Loucy (cell line): ENCODE measurements at regions not wholly inside any gene's neighbourhood (a gene's known extent, or its start where the extent isn't known, plus 50 kb on each side); places are given as distances from the start of the nearest gene placed in this dataset.

ENCODE experiments used
- H2AFZ ChIP-seq: fragments of 200-600 bp; sonication (generic); 2 replicates; pipeline ENCODE4 v1.6.0; 2016; ENCODE audit warnings: antibody characterized with exemption, mild to moderate bottlenecking, low read length, moderate library complexity
- H3F3A ChIP-seq: fragments of 200-600 bp; 2 replicates; pipeline ENCODE4 v1.6.0; 2016; ENCODE audit warnings: antibody characterized with exemption, low read depth, mild to moderate bottlenecking
- H3K27me3 ChIP-seq: fragments of 200-600 bp; sonication (generic); 2 replicates; pipeline ENCODE4 v1.6.1; 2014; ENCODE audit warnings: low read length, mild to moderate bottlenecking; ENCODE audit not compliant: insufficient read depth, poor library complexity, severe bottlenecking
- H3K36me3 ChIP-seq: fragments of 200-600 bp; sonication (generic); 2 replicates; pipeline ENCODE4 v1.6.1; 2016; ENCODE audit warnings: low read length; ENCODE audit not compliant: insufficient read depth
- H3K4me1 ChIP-seq: fragments of 200-600 bp; sonication (generic); 2 replicates; pipeline ENCODE4 v1.5.1; 2014; ENCODE audit warnings: low read length, mild to moderate bottlenecking; ENCODE audit not compliant: insufficient read depth, poor library complexity, severe bottlenecking
- H3K4me2 ChIP-seq: fragments of 200-600 bp; sonication (generic); 2 replicates; pipeline ENCODE4 v1.6.0; 2014; ENCODE audit warnings: antibody characterized with exemption, low read length, low read depth, mild to moderate bottlenecking; ENCODE audit not compliant: poor library complexity, severe bottlenecking
- H3K4me3 ChIP-seq: fragments of 200-600 bp; sonication (generic); 2 replicates; pipeline ENCODE4 v1.5.1; 2014; ENCODE audit warnings: low read length, mild to moderate bottlenecking, mixed read lengths; ENCODE audit not compliant: poor library complexity, severe bottlenecking
- H3K79me2 ChIP-seq: fragments of 200-600 bp; sonication (generic); 2 replicates; pipeline ENCODE4 v1.6.1; 2014; ENCODE audit warnings: low read length; ENCODE audit not compliant: insufficient read depth
- H3K9ac ChIP-seq: fragments of 200-600 bp; sonication (generic); 2 replicates; pipeline ENCODE4 v1.6.0; 2014; ENCODE audit warnings: mild to moderate bottlenecking, low read depth, low read length, moderate library complexity; ENCODE audit not compliant: poor library complexity, severe bottlenecking
- H3K9me2 ChIP-seq: fragments of 200-600 bp; sonication (generic); replicated peaks from 2 replicates; pipeline ENCODE4 v1.6.1; 2016; ENCODE audit warnings: low read depth, low read length, mixed read lengths
- H3K9me3 ChIP-seq: fragments of 200-600 bp; sonication (generic); 2 replicates; pipeline ENCODE4 v1.6.1; 2014; ENCODE audit warnings: mild to moderate bottlenecking, antibody characterized with exemption, low read length, low read depth; ENCODE audit not compliant: insufficient read depth
- H4K20me1 ChIP-seq: fragments of 200-600 bp; sonication (generic); 2 replicates; pipeline ENCODE4 v1.6.0; 2014; ENCODE audit warnings: antibody characterized with exemption, low read length, mild to moderate bottlenecking; ENCODE audit not compliant: insufficient read depth, poor library complexity, severe bottlenecking
- EZH2phosphoT487 ChIP-seq: fragments of 200-600 bp; IDR thresholded peaks from 2 replicates; pipeline ENCODE4 v1.6.1; 2018; ENCODE audit warnings: antibody characterized with exemption, mild to moderate bottlenecking, moderate library complexity, borderline replicate concordance
- TF ChIP-seq, protein P1 (sequence below): fragments of 200-600 bp; sonication (generic); conservative IDR thresholded peaks from 2 replicates; pipeline ENCODE4 v1.5.1; 2014; ENCODE audit warnings: mild to moderate bottlenecking, antibody characterized with exemption, low read length

DNA sequence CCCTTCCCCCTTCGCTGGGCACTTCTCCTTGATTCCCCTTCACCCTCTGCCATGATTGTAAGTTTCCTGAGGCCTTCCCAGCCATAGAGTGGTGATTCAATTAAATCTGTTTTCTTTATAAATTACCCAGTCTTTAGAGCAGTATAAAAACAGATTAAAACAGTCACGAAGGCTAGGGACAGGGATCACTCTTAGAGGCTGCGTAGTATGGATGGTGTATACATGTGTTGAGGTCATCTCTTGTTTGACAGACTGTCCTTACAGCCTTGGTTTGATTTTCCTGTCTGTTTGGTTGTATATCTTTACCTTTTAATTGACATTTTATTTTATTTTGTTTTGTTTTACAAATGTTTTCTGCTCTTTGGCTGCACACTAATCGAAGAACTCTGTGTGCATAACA lies 1155.7 kb upstream of the CDH18 start:
- Histone ChIP-seq H2AFZ (no peak overlapping the region), H3F3A (no peaks in the 10 kb centered on the region), H3K27me3 (no peaks in the 10 kb centered on the region), H3K9me3 (no peaks in the 10 kb centered on the region), H3K36me3 (no peaks in the 10 kb centered on the region), H3K9me2 (no peaks in the 10 kb centered on the region), H3K9ac (no peak overlapping the region), H3K4me3 (no peak overlapping the region), H4K20me1 (no peaks in the 10 kb centered on the region), H3K79me2 (no peaks in the 10 kb centered on the region), H3K4me1 (no peaks in the 10 kb centered on the region), H3K4me2 (no peak overlapping the region)
- no peak for TF ChIP-seq EZH2phosphoT487
- TF ChIP-seq, protein P1, sequence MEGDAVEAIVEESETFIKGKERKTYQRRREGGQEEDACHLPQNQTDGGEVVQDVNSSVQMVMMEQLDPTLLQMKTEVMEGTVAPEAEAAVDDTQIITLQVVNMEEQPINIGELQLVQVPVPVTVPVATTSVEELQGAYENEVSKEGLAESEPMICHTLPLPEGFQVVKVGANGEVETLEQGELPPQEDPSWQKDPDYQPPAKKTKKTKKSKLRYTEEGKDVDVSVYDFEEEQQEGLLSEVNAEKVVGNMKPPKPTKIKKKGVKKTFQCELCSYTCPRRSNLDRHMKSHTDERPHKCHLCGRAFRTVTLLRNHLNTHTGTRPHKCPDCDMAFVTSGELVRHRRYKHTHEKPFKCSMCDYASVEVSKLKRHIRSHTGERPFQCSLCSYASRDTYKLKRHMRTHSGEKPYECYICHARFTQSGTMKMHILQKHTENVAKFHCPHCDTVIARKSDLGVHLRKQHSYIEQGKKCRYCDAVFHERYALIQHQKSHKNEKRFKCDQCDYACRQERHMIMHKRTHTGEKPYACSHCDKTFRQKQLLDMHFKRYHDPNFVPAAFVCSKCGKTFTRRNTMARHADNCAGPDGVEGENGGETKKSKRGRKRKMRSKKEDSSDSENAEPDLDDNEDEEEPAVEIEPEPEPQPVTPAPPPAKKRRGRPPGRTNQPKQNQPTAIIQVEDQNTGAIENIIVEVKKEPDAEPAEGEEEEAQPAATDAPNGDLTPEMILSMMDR: no peak

DNA sequence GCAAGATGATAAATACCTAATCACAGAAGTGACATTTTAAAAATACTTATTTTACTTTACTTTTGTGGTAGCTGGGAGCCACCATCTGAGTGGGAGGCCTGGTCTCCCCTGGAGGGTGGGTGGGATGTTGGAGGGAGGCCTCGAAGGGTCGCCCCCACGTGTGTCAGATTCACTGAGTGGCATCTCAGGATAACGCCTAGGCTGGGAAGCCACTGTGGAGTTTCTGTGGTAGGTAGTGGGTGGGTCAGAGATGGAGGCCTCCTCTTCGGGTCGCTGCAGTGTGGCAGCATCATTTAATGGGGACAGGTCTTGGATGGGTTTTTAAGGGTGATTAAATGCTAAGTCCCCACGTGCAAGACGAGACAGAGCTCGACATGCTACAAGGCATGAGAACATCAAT lies 1154.8 kb upstream of the CDH18 start:
- Histone ChIP-seq H3K4me3 (no peak overlapping the region), H3K4me1 (no peaks in the 10 kb centered on the region), H4K20me1 (no peaks in the 10 kb centered on the region), H3K9me3 (no peaks in the 10 kb centered on the region), H3K36me3 (no peaks in the 10 kb centered on the region), H3F3A (no peaks in the 10 kb centered on the region), H3K4me2 (no peak overlapping the region), H2AFZ (no peak overlapping the region), H3K9me2 (no peaks in the 10 kb centered on the region), H3K79me2 (no peaks in the 10 kb centered on the region), H3K27me3 (no peaks in the 10 kb centered on the region), H3K9ac (no peak overlapping the region)
- TF ChIP-seq, protein P1: no peak
- no peak for TF ChIP-seq EZH2phosphoT487

DNA sequence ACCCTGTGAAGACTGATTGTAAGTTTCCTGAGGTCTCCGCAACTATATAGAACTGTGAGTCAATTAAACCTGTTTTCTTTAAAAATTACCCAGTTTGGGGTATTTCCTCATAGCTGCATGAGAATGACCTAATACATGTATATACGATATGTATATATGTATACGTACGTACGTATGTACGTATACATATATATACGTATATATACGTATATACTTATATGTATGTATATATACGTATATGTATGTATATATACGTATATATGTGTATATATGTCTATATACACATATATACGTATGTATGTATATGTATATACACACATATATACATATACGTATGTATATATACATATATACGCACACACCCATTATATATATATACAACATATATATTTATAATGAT lies 1153.0 kb upstream of the CDH18 start:
- no peak overlapping the region for H3K9ac ChIP-seq
- no peaks in the 10 kb centered on the region for H3K9me3 ChIP-seq
- no peak overlapping the region for H2AFZ ChIP-seq
- H3K4me1 ChIP-seq: no peaks in the 10 kb centered on the region
- H3F3A ChIP-seq: no peaks in the 10 kb centered on the region
- TF ChIP-seq, protein P1: no peak
- TF ChIP-seq EZH2phosphoT487: no peak
- H3K4me2 ChIP-seq: no peak overlapping the region
- H3K9me2 ChIP-seq: no peaks in the 10 kb centered on the region
- no peaks in the 10 kb centered on the region for H3K27me3 ChIP-seq
- H3K36me3 ChIP-seq: no peaks in the 10 kb centered on the region
- no peak overlapping the region for H3K4me3 ChIP-seq
- H3K79me2 ChIP-seq: no peaks in the 10 kb centered on the region
- no peaks in the 10 kb centered on the region for H4K20me1 ChIP-seq
